GM12864 (cell line): ENCODE measurements at regions not wholly inside any gene's neighbourhood (a gene's known extent, or its start where the extent isn't known, plus 50 kb on each side); places are given as distances from the start of the nearest gene placed in this dataset.

Source experiments
- DNase-seq: peaks from one replicate; pipeline ENCODE4 v3.0.0-alpha.2; 2011; ENCODE audit warnings: low read depth
- H3K4me3 ChIP-seq: 2 replicates; pipeline ENCODE4 v1.5.1; 2011; ENCODE audit warnings: mild to moderate bottlenecking, low read depth, low read length, control low read depth
- CTCF ChIP-seq: IDR thresholded peaks from 2 replicates; pipeline ENCODE4 v1.5.1; 2011; ENCODE audit warnings: low read depth, mild to moderate bottlenecking, moderate library complexity, low read length, control low read depth, inconsistent platforms; ENCODE audit errors: missing control alignments

DNA sequence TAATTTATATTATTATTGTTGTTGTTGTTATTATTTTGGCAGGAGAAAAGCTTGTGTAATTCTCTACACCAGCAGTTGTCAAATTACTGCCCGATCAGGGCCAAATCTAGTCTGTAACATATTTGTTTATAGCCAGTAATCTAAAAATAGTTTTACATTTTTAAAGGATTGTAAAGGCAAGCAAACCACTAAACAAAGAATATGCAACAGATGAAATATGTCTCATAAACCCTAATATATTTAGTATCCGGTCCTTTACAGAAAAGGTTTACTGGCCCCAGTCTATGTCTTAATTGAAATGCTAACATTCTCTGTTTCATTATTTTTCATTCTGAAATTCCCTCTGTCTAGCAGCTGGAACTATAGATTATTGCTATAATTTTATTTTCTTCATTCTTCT, 709.5 kb downstream of the KCNJ2 start:
- TF ChIP-seq CTCF = no peak
- DNase-seq = no peak
- no peak overlapping the region for H3K4me3 ChIP-seq

DNA sequence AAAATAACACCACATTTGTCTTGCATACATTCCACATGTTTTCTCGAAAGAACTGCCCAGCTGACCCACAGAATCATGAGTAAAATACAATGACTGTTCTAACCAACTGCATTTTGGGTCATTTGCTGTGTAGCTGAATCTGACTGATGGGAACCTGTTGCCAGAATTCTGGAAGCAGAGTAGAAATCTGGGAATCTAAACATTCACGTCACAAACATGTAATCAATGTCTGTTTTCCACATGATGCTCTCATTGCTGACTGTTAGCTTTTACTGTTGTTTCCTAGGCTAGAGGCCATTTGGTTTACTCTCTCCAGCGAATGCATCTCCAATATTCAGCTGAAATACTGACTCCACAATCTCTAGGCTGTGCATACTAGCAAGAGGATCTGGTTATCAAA, 710.1 kb downstream of the KCNJ2 start:
- no peak for DNase-seq
- no peak for TF ChIP-seq CTCF
- H3K4me3 ChIP-seq = no peak overlapping the region

GRCh38 chr17:70881093-70881492, 711.8 kb downstream of the KCNJ2 start:
- DNase-seq = no peak
- no peak for TF ChIP-seq CTCF
- no peak overlapping the region for H3K4me3 ChIP-seq

GRCh38 chr17:70882504-70882903, 713.2 kb downstream of the KCNJ2 start:
- no peak for DNase-seq
- TF ChIP-seq CTCF = no peak

DNA sequence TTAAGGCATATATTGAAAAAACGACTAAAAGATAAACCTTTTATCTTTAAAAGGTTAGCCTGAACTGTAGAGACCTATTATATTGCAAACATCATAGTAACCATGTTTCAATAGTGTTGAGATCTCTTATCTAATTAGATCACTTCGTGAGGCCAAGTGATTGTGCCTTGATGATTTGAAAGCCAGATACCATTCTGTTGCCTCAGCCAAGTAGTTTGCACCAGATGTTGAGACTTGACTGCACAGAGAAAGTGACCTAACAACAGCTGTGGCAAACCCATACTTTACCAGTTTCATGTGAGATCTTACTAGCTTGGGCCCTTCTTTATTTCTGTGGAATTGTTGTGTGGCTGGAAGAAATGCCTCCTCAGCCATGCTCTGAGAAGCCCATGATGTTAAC, 717.3 kb downstream of the KCNJ2 start:
- TF ChIP-seq CTCF = no peak
- DNase-seq = no peak
- no peak overlapping the region for H3K4me3 ChIP-seq

More at GRCh38 chr17:70882504-70882903, 713.2 kb downstream of the KCNJ2 start:
- H3K4me3 ChIP-seq = no peak overlapping the region

DNA sequence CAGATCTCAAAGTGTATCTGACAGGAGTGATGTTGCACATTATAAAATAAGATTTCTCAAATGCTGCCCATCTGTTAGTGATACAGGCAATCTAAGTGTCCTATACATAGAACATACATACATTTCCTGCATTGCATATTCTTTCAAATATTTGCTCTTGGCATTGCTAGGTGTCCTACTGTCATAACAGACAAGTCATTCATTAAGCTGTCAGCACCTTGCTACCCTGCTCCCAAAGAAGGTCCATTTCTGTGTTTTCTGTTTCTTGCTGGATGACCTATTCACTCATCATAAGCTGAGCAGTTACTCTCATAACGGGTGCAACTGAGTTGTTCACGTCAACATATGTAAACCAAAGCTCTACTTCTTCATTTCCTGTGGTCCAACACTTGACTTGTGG, 719.0 kb downstream of the KCNJ2 start:
- H3K4me3 ChIP-seq = no peak overlapping the region
- DNase-seq = no peak
- TF ChIP-seq CTCF = no peak

GRCh38 chr17:70891306-70891705, 722.0 kb downstream of the KCNJ2 start:
- TF ChIP-seq CTCF = no peak
- H3K4me3 ChIP-seq = no peak overlapping the region
- no peak for DNase-seq
